ENCODE measurements at regions not wholly inside any gene's neighbourhood (a gene's known extent, or its start where the extent isn't known, plus 50 kb on each side); places are given as distances from the start of the nearest gene placed in this dataset.

DNA sequence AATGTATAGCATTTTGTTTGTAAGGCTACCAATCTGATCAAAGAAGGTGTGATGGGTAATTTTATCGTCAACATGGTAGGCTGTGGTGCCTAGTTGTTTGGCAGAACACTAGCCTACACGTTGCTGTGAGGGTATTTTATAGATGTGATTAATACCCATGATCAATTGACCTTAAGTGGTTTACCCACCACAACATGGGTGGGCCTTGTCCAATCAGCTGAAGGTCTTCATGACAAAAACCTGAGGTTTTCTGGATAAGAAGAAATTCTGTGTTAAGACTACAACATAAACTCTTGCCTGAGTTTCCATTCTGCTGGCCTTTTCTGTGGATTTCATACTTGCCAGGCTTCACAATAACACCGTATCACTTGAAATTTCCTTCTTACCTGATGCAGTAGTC is 131.8 kb upstream of the PPP1R3A start (continued):
- no peak for TF ChIP-seq EZH2phosphoT487 (IDR thresholded peaks at IDR 0.05; ENCODE audit: borderline replicate concordance)
- no peak for TF ChIP-seq EGR1 (IDR thresholded peaks at IDR 0.05; ENCODE audit: low read depth)
- TF ChIP-seq POLR2A (IDR thresholded peaks at IDR 0.05; ENCODE audit: borderline replicate concordance, extremely low read depth, insufficient read depth, insufficient read length): no peak
- no peak for TF ChIP-seq ZNF274 (IDR thresholded peaks at IDR 0.05; ENCODE audit: low read depth, low read length)

DNA sequence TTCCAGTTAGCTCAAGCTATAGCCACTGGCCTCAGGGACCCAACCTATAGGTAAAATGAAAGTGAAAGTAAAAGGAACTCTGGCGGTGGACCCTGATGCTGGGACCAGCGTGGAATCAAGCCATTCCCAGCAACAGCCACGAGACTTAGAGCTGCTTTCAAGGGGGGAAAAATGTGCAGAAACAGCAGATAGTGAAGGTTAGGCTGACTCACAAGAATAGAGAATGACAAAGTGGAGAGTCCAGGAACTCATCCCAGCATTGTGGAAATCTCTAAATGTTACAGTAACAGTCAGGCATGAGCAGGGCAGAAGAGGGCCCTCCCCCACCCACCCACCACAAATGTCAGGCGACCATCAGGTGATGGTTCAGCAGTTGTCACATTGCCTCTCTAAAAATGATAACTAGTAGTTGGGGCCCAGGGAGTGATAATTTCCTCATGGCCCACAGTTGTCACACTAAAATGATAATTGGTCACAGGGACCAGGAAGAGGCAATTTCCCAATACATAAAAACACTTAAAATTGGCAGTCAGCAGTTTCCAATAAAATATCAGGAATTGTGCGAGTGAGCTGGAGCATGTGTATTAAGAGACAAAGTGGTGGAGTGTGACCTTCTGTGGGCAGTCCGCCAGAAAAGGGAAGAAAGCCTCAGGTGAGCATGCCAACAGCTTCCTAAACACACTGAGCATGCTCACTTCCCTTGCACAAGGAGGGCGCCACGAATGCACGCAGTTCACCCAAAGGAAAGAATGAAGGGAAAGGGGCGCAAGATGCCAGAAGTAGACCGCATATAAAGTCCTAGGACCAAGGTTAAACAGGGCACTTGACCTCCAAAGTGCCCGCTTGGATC is 129.8 kb upstream of the PPP1R3A start:
- ChIA-PET CTCF (no interaction called here), POLR2A (no interaction called here), RAD21 (ENCODE audit: low non-redundant PET in 1 of 2, low total read pairs in 2 of 2, uncharacterized antibody in 2 of 2, unreplicated experiment in 2 of 2) (no interaction called here)
- no peaks in the 10 kb centered on the region for H4K20me1 ChIP-seq (ENCODE audit: insufficient read depth)
- no peaks in the 10 kb centered on the region for H3K27me3 ChIP-seq (ENCODE audit: insufficient read depth, low read length)
- H3K36me3 ChIP-seq (ENCODE audit: control insufficient read depth in 1 of 2, insufficient read depth in 2 of 2, low read length in 2 of 2): no peaks in the 10 kb centered on the region
- no peaks in the 10 kb centered on the region for H3K9me3 ChIP-seq (ENCODE audit: control insufficient read depth in 1 of 2, insufficient read depth in 1 of 2, low read depth in 1 of 2, low read length in 2 of 2)
- intact Hi-C loops (cut with micrococcal nuclease): no loop called here
- peaks cover 0 to 15% of the 10 kb centered on the region in 2 experiments; a peak in 2 of 4 replicates for H3K4me1 ChIP-seq (ENCODE audit: control insufficient read depth in 1 of 2, insufficient read depth in 2 of 2, low read length in 2 of 2)
- ATAC-seq (peak; percentile 80), DNase-seq (ENCODE audit: low read depth, low spot score) (no peak)
- H3K4me2 ChIP-seq (ENCODE audit: low read length): peak overlapping the region; percentile 87
- TF ChIP-seq ZFX (IDR thresholded peaks at IDR 0.05): no peak
- TF ChIP-seq, protein P1, sequence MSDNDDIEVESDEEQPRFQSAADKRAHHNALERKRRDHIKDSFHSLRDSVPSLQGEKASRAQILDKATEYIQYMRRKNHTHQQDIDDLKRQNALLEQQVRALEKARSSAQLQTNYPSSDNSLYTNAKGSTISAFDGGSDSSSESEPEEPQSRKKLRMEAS (IDR thresholded peaks at IDR 0.05): 0 out of 2 replicates have a peak, but pooled peaks have one; percentile 18
- no peak for TF ChIP-seq ZNF274 (IDR thresholded peaks at IDR 0.05; ENCODE audit: low read depth, low read length)
- TF ChIP-seq SRF (IDR thresholded peaks at IDR 0.05; ENCODE audit: low read depth): no peak
- TF ChIP-seq CEBPB (IDR thresholded peaks at IDR 0.05; ENCODE audit: low read depth): no peak
- no peak for TF ChIP-seq RAD21 (IDR thresholded peaks at IDR 0.05; ENCODE audit: low read depth)
- BruUV-seq (replicated peaks): no TSS peak
- H3K9me2 ChIP-seq (ENCODE audit: insufficient read depth): no peaks in the 10 kb centered on the region
- 0 out of 2 replicates have a peak overlapping the region, but pooled peaks have one; percentile 3 for H3K27ac ChIP-seq (ENCODE audit: low read depth, low read length)
- H2AFZ ChIP-seq (ENCODE audit: low read depth, low read length, poor library complexity, severe bottlenecking): peak overlapping the region; percentile 92
- no peak overlapping the region for H3K9ac ChIP-seq (ENCODE audit: low read length)
- peak overlapping the region; percentile 32 to 58 for H3K4me3 ChIP-seq (replicated peaks in 1 of 2; ENCODE audit: low read depth in 1 of 2, low read length in 2 of 2)
- no peaks in the 10 kb centered on the region for H3K79me2 ChIP-seq (ENCODE audit: insufficient read depth, low read length)

Data from HCT116 (cell line).